Bronchial epithelial cell (primary cell): ENCODE measurements at regions not wholly inside any gene's neighbourhood (a gene's known extent, or its start where the extent isn't known, plus 50 kb on each side); places are given as distances from the start of the nearest gene placed in this dataset.

Experiments used
- DNase-seq: peaks from one replicate; pipeline ENCODE4 v3.0.0-alpha.2; 2010; ENCODE audit warnings: low read depth
- FAIRE-seq: peaks from 2 replicates; lab custom pipeline; 2011; peaks lifted over from hg19 to GRCh38; lab: Jason Lieb, UNC
- H3K27me3 ChIP-seq: 2 replicates; pipeline ENCODE4 v1.5.1; 2011; ENCODE audit warnings: low read length; ENCODE audit not compliant: control insufficient read depth, insufficient read depth
- H3K36me3 ChIP-seq: 2 replicates; pipeline ENCODE4 v1.5.1; 2011; ENCODE audit warnings: low read length; ENCODE audit not compliant: control insufficient read depth, insufficient read depth
- H3K4me3 ChIP-seq: 2 replicates; pipeline ENCODE4 v1.5.1; 2011; ENCODE audit warnings: mild to moderate bottlenecking, low read depth, low read length, control low read depth
- TF ChIP-seq, protein P1 (sequence below): IDR thresholded peaks from 2 replicates; pipeline ENCODE4 v1.5.1; 2011; ENCODE audit warnings: mild to moderate bottlenecking, moderate library complexity, low read length, control low read depth, inconsistent platforms; ENCODE audit not compliant: insufficient read depth, severe bottlenecking

DNA sequence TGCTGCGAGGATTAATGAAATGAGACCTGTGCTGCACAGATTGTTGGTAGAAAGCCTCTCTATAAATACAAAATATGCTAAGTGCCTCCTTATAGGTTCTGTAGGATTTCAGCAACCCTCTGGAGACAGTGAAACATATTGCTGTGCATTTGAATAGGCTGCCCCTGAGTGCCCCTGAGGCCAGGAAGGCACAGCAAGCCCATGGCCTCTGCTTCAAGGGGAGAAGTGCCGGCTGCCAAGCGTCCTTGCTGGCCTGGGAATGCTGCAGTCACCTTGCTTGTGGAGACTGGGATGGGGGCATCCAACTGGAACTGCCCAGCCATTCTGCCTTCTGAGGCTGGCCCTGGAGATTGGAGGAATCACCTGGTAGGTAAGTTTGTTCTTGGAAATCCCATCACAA, 397.2 kb upstream of the SMIM21 start:
- FAIRE-seq: no peak

DNA sequence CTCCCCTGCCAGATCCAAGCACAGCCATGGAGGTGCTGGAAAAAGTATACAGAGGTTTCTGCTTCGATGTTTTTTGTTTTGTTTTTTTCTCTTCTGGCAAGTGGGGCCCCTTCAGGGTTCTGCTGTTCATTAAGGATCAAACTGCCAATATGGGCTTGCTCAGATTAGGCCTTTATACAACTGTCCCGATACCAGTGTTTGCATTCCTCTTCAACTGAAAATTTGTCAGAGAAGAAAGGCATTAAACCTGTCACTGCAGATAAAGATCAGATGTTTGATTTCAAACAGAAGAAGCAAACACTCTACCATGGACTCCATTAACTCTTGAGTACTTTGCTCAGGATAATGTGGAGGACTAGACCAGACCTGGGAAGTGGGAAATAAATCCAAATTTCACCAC, 396.0 kb upstream of the SMIM21 start:
- no peak for FAIRE-seq
- H3K36me3 ChIP-seq: no peaks in the 10 kb centered on the region
- no peaks in the 10 kb centered on the region for H3K27me3 ChIP-seq

More for the DNA sequence above, 397.2 kb upstream of the SMIM21 start:
- DNase-seq: no peak
- Histone ChIP-seq H3K27me3 (no peaks in the 10 kb centered on the region), H3K36me3 (no peaks in the 10 kb centered on the region), H3K4me3 (no peak overlapping the region)
- TF ChIP-seq, protein P1, sequence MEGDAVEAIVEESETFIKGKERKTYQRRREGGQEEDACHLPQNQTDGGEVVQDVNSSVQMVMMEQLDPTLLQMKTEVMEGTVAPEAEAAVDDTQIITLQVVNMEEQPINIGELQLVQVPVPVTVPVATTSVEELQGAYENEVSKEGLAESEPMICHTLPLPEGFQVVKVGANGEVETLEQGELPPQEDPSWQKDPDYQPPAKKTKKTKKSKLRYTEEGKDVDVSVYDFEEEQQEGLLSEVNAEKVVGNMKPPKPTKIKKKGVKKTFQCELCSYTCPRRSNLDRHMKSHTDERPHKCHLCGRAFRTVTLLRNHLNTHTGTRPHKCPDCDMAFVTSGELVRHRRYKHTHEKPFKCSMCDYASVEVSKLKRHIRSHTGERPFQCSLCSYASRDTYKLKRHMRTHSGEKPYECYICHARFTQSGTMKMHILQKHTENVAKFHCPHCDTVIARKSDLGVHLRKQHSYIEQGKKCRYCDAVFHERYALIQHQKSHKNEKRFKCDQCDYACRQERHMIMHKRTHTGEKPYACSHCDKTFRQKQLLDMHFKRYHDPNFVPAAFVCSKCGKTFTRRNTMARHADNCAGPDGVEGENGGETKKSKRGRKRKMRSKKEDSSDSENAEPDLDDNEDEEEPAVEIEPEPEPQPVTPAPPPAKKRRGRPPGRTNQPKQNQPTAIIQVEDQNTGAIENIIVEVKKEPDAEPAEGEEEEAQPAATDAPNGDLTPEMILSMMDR: no peak

DNA sequence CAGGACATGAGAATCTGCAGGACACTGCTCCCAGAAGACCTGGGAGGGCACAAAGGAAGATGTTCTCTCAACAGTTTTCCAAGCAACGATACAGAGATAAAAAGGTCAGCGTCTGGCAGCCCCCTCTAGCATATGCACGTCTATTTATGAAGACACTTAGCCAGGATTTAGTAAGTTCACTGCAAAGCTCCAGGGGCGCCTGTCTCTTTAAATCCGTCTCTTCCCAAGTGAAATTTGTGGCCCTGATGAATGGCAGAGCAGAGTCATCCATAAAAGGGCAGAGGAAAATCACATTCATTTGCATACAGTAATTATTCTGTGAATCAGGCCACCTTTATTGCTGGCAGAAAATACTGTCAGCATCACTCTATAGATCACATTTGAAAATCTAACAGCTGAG, 390.9 kb upstream of the SMIM21 start:
- TF ChIP-seq, protein P1: no peak
- DNase-seq (no peak), FAIRE-seq (no peak)
- H3K27me3 ChIP-seq: no peaks in the 10 kb centered on the region
- no peak overlapping the region for H3K4me3 ChIP-seq
- no peaks in the 10 kb centered on the region for H3K36me3 ChIP-seq

More for the DNA sequence above, 396.0 kb upstream of the SMIM21 start:
- H3K4me3 ChIP-seq: no peak overlapping the region
- no peak for DNase-seq
- TF ChIP-seq, protein P1: no peak

GRCh38 chr18:75815767-75816166, 388.3 kb upstream of the SMIM21 start:
- no peak overlapping the region for H3K4me3 ChIP-seq
- DNase-seq: no peak
- TF ChIP-seq, protein P1: no peak
- H3K36me3 ChIP-seq: no peaks in the 10 kb centered on the region
- H3K27me3 ChIP-seq: no peaks in the 10 kb centered on the region
- no peak for FAIRE-seq

GRCh38 chr18:75812761-75813160, 385.3 kb upstream of the SMIM21 start:
- Histone ChIP-seq H3K4me3 (no peak overlapping the region), H3K27me3 (no peaks in the 10 kb centered on the region), H3K36me3 (no peaks in the 10 kb centered on the region)
- TF ChIP-seq, protein P1: no peak
- DNase-seq: no peak
- FAIRE-seq: no peak

- H3K27me3 ChIP-seq: no peaks in the 10 kb centered on the region
- no peaks in the 10 kb centered on the region for H3K36me3 ChIP-seq
- FAIRE-seq: no peak
- DNase-seq: no peak
- TF ChIP-seq, protein P1: no peak
- no peak overlapping the region for H3K4me3 ChIP-seq
Measured at GRCh38 chr18:75810961-75811551, 383.6 kb upstream of the SMIM21 start.
